MCF 10A (cell line): ENCODE measurements at regions not wholly inside any gene's neighbourhood (a gene's known extent, or its start where the extent isn't known, plus 50 kb on each side); places are given as distances from the start of the nearest gene placed in this dataset.

Source experiments
- BruUV-seq: library from RNA; stranded (reverse); fragments of 400-500 nt; replicated peaks from 2 replicates; lab custom pipeline; 2021; lab: Mats Ljungman, UMichigan
- CTCF ChIA-PET: fragments of 300-600 bp; sonication (Branson Sonifier 250); formaldehyde crosslinking; extraction: SDS; loops from one replicate; lab custom pipeline; 2021; ENCODE audit warnings: antibody characterized with exemption, inconsistent platforms; lab: Yijun Ruan, JAX
- POLR2A ChIA-PET: fragments of 300-600, 350-650 bp; sonication (Branson Sonifier 250); formaldehyde crosslinking; extraction: SDS; loops from one replicate; lab custom pipeline; 2020; ENCODE audit warnings: antibody characterized with exemption, inconsistent platforms; lab: Yijun Ruan, JAX
- DNase-seq: peaks from one replicate; pipeline ENCODE4 v3.0.0-alpha.2; 2018; ENCODE audit not compliant: unreplicated experiment
- H3K27ac Mint-ChIP-seq: one replicate; pipeline ENCODE4 v1.8.0; 2022; ENCODE audit warnings: mild to moderate bottlenecking, low read depth, mixed read lengths; ENCODE audit not compliant: unreplicated experiment
- H3K27me3 Mint-ChIP-seq: one replicate; pipeline ENCODE4 v1.8.0; 2022; ENCODE audit warnings: mixed read lengths; ENCODE audit not compliant: insufficient read depth, unreplicated experiment
- H3K36me3 Mint-ChIP-seq: one replicate; pipeline ENCODE4 v1.8.0; 2022; ENCODE audit warnings: mild to moderate bottlenecking, moderate library complexity, mixed read lengths; ENCODE audit not compliant: insufficient read depth, unreplicated experiment
- H3K4me1 Mint-ChIP-seq: one replicate; pipeline ENCODE4 v1.8.0; 2022; ENCODE audit warnings: mixed read lengths; ENCODE audit not compliant: insufficient read depth, unreplicated experiment
- H3K4me3 Mint-ChIP-seq: one replicate; pipeline ENCODE4 v1.8.0; 2022; ENCODE audit warnings: mild to moderate bottlenecking, moderate library complexity, mixed read lengths; ENCODE audit not compliant: unreplicated experiment
- H3K9me3 Mint-ChIP-seq: one replicate; pipeline ENCODE4 v1.8.0; 2022; ENCODE audit warnings: mixed read lengths; ENCODE audit not compliant: unreplicated experiment
- CTCF ChIP-seq: fragments of 200-600 bp; IDR thresholded peaks from one replicate; pipeline ENCODE4 v1.8.0; 2022; ENCODE audit warnings: antibody characterized with exemption, mild to moderate bottlenecking; ENCODE audit not compliant: unreplicated experiment
- intact Hi-C: fragments of 100-400 bp; cut with micrococcal nuclease; formaldehyde crosslinking; loops from 2 replicates; pipeline ENCODE4 v1.14.1; 2022

DNA sequence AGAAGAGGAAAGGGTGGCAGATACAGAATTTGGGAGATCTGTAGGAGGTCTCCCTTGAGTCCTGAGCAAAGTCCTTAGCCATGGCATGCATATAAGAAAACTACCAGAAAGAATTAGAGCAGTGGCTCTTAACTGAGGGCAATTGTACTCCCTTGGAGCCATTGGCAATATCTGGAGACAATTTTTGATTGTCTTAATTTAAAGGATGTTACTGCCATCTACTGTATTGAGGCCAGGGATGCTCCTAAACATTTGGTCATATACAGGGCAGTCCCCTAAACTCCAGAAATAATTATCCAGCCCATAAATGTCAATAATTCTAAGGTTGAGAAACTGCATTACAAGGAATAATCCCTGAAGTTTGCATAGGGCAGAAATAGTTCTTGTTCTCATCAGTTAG is 136.4 kb upstream of the ODAD2 start:
- Mint-ChIP-seq H3K9me3 (peaks cover 7% of the 10 kb centered on the region), H3K4me1 (peaks cover 5% of the 10 kb centered on the region), H3K27ac (no peak overlapping the region), H3K27me3 (no peaks in the 10 kb centered on the region), H3K36me3 (no peaks in the 10 kb centered on the region), H3K4me3 (no peak overlapping the region)
- TF ChIP-seq CTCF: no peak
- peak; percentile 20 for DNase-seq
- ChIA-PET POLR2A (no interaction called here), CTCF (interaction anchor here (2.3 kb wide), 1 partner anchor 270 kb away, joined by 6 read pairs; no protein-coding TSS in a partner anchor)
- intact Hi-C loops: loop anchor here (5.0 kb wide), 2 partner anchors 353 to 578 kb away; no protein-coding TSS in a partner anchor
- BruUV-seq: no TSS peak

- Mint-ChIP-seq H3K4me1 (peaks cover 24% of the 10 kb centered on the region), H3K9me3 (peaks cover 27% of the 10 kb centered on the region), H3K4me3 (peak overlapping the region; percentile 39), H3K36me3 (no peaks in the 10 kb centered on the region), H3K27ac (peak overlapping the region; percentile 52), H3K27me3 (no peaks in the 10 kb centered on the region)
- intact Hi-C loops: no loop called here
- ChIA-PET CTCF (interaction anchor here (0.8 kb wide), 1 partner anchor 16 kb away, joined by 4 read pairs; no protein-coding TSS in a partner anchor), POLR2A (interaction anchor here (0.9 kb wide), 1 partner anchor 28 kb away, joined by 3 read pairs; no protein-coding TSS in a partner anchor)
- BruUV-seq: no TSS peak
- TF ChIP-seq CTCF: no peak
- peak; percentile 58 for DNase-seq
Observed at GRCh38 chr10:28130267-28130666, 131.4 kb upstream of the ODAD2 start.

- no TSS peak for BruUV-seq
- intact Hi-C loops: no loop called here
Observed at GRCh38 chr10:28127881-28128280, 129.0 kb upstream of the ODAD2 start.

GRCh38 chr10:28125701-28126100 is 126.8 kb upstream of the ODAD2 start:
- DNase-seq: peak; percentile 58
- CTCF ChIA-PET: no interaction called here
- TF ChIP-seq CTCF: no peak
- H3K36me3 Mint-ChIP-seq: no peaks in the 10 kb centered on the region
- intact Hi-C loops: no loop called here
- H3K27ac Mint-ChIP-seq: no peak overlapping the region
- H3K9me3 Mint-ChIP-seq: peaks cover 20% of the 10 kb centered on the region
- H3K4me1 Mint-ChIP-seq: peaks cover 28% of the 10 kb centered on the region
- no TSS peak for BruUV-seq
- H3K4me3 Mint-ChIP-seq: no peak overlapping the region
- no peaks in the 10 kb centered on the region for H3K27me3 Mint-ChIP-seq
- POLR2A ChIA-PET: no interaction called here

More at GRCh38 chr10:28127881-28128280, 129.0 kb upstream of the ODAD2 start:
- POLR2A ChIA-PET: no interaction called here
- Mint-ChIP-seq H3K27me3 (no peaks in the 10 kb centered on the region), H3K27ac (no peak overlapping the region), H3K36me3 (no peaks in the 10 kb centered on the region), H3K4me3 (no peak overlapping the region), H3K4me1 (peaks cover 29% of the 10 kb centered on the region), H3K9me3 (peaks cover 20% of the 10 kb centered on the region)
- no peak for TF ChIP-seq CTCF
- CTCF ChIA-PET: interaction anchor here (0.5 kb wide), 1 partner anchor 440 kb away, joined by 3 read pairs; no protein-coding TSS in a partner anchor
- no peak for DNase-seq
